MCF 10A (cell line): ENCODE measurements at regions not wholly inside any gene's neighbourhood (a gene's known extent, or its start where the extent isn't known, plus 50 kb on each side); places are given as distances from the start of the nearest gene placed in this dataset.
A peak's percentile ranks its signal among the peaks of the same experiment; 100 is the strongest.

Experiments used
- BruUV-seq: library from RNA; stranded (reverse); fragments of 400-500 nt; replicated peaks from 2 replicates; lab custom pipeline; 2021; lab: Mats Ljungman, UMichigan
- CTCF ChIA-PET: fragments of 300-600 bp; sonication (Branson Sonifier 250); formaldehyde crosslinking; extraction: SDS; loops from one replicate; lab custom pipeline; 2021; ENCODE audit warnings: antibody characterized with exemption, inconsistent platforms; lab: Yijun Ruan, JAX
- POLR2A ChIA-PET: fragments of 300-600, 350-650 bp; sonication (Branson Sonifier 250); formaldehyde crosslinking; extraction: SDS; loops from one replicate; lab custom pipeline; 2020; ENCODE audit warnings: antibody characterized with exemption, inconsistent platforms; lab: Yijun Ruan, JAX
- DNase-seq: peaks from one replicate; pipeline ENCODE4 v3.0.0-alpha.2; 2018; ENCODE audit not compliant: unreplicated experiment
- H3K27ac Mint-ChIP-seq: one replicate; pipeline ENCODE4 v1.8.0; 2022; ENCODE audit warnings: mild to moderate bottlenecking, low read depth, mixed read lengths; ENCODE audit not compliant: unreplicated experiment
- H3K27me3 Mint-ChIP-seq: one replicate; pipeline ENCODE4 v1.8.0; 2022; ENCODE audit warnings: mixed read lengths; ENCODE audit not compliant: insufficient read depth, unreplicated experiment
- H3K36me3 Mint-ChIP-seq: one replicate; pipeline ENCODE4 v1.8.0; 2022; ENCODE audit warnings: mild to moderate bottlenecking, moderate library complexity, mixed read lengths; ENCODE audit not compliant: insufficient read depth, unreplicated experiment
- H3K4me1 Mint-ChIP-seq: one replicate; pipeline ENCODE4 v1.8.0; 2022; ENCODE audit warnings: mixed read lengths; ENCODE audit not compliant: insufficient read depth, unreplicated experiment
- H3K4me3 Mint-ChIP-seq: one replicate; pipeline ENCODE4 v1.8.0; 2022; ENCODE audit warnings: mild to moderate bottlenecking, moderate library complexity, mixed read lengths; ENCODE audit not compliant: unreplicated experiment
- H3K9me3 Mint-ChIP-seq: one replicate; pipeline ENCODE4 v1.8.0; 2022; ENCODE audit warnings: mixed read lengths; ENCODE audit not compliant: unreplicated experiment
- CTCF ChIP-seq: fragments of 200-600 bp; IDR thresholded peaks from one replicate; pipeline ENCODE4 v1.8.0; 2022; ENCODE audit warnings: antibody characterized with exemption, mild to moderate bottlenecking; ENCODE audit not compliant: unreplicated experiment
- intact Hi-C: fragments of 100-400 bp; cut with micrococcal nuclease; formaldehyde crosslinking; loops from 2 replicates; pipeline ENCODE4 v1.14.1; 2022

- intact Hi-C loops = no loop called here
- Mint-ChIP-seq H3K4me3 (no peak overlapping the region), H3K9me3 (no peaks in the 10 kb centered on the region), H3K36me3 (no peaks in the 10 kb centered on the region), H3K27ac (no peak overlapping the region), H3K27me3 (no peaks in the 10 kb centered on the region), H3K4me1 (peaks cover 7% of the 10 kb centered on the region)
- peak; percentile 23 for DNase-seq
- ChIA-PET CTCF (no interaction called here), POLR2A (no interaction called here)
- BruUV-seq = no TSS peak
- TF ChIP-seq CTCF = no peak
Measured at GRCh38 chr18:51361130-51361860, 163.8 kb upstream of the MEX3C start.

- Mint-ChIP-seq H3K27me3 (no peaks in the 10 kb centered on the region), H3K9me3 (no peaks in the 10 kb centered on the region), H3K27ac (no peak overlapping the region), H3K4me1 (peaks cover 7% of the 10 kb centered on the region), H3K36me3 (no peaks in the 10 kb centered on the region), H3K4me3 (no peak overlapping the region)
- TF ChIP-seq CTCF = no peak
- DNase-seq = no peak
- CTCF ChIA-PET = interaction anchor here (0.6 kb wide), 1 partner anchor 8 kb away, joined by 3 read pairs; no protein-coding TSS in a partner anchor
- no TSS peak for BruUV-seq
- intact Hi-C loops = no loop called here
- POLR2A ChIA-PET = no interaction called here
Measured at GRCh38 chr18:51363384-51363783, 165.9 kb upstream of the MEX3C start.

GRCh38 chr18:51370996-51371395 is 173.5 kb upstream of the MEX3C start:
- CTCF ChIA-PET = no interaction called here
- DNase-seq = no peak
- no peak overlapping the region for H3K27ac Mint-ChIP-seq
- H3K27me3 Mint-ChIP-seq = no peaks in the 10 kb centered on the region
- H3K4me3 Mint-ChIP-seq = no peak overlapping the region
- no peaks in the 10 kb centered on the region for H3K4me1 Mint-ChIP-seq
- BruUV-seq = no TSS peak
- no peaks in the 10 kb centered on the region for H3K36me3 Mint-ChIP-seq
- no peak for TF ChIP-seq CTCF
- peaks cover 7% of the 10 kb centered on the region for H3K9me3 Mint-ChIP-seq
- intact Hi-C loops = no loop called here
- POLR2A ChIA-PET = interaction anchor here (0.7 kb wide), 2 partner anchors 13 to 940 kb away, joined by 3 read pairs; no protein-coding TSS in a partner anchor

GRCh38 chr18:51371929-51372328 is 174.4 kb upstream of the MEX3C start:
- no peak for DNase-seq
- POLR2A ChIA-PET = interaction anchor here (0.7 kb wide), 1 partner anchor 12 kb away, joined by 3 read pairs; no protein-coding TSS in a partner anchor
- no peak overlapping the region for H3K27ac Mint-ChIP-seq
- BruUV-seq = no TSS peak
- no peak overlapping the region for H3K4me3 Mint-ChIP-seq
- H3K27me3 Mint-ChIP-seq = no peaks in the 10 kb centered on the region
- H3K9me3 Mint-ChIP-seq = peaks cover 7% of the 10 kb centered on the region
- CTCF ChIA-PET = interaction anchor here (0.6 to 0.8 kb wide), 2 partner anchors 10 to 289 kb away, joined by 3 read pairs; no protein-coding TSS in a partner anchor
- H3K36me3 Mint-ChIP-seq = no peaks in the 10 kb centered on the region
- no peaks in the 10 kb centered on the region for H3K4me1 Mint-ChIP-seq
- TF ChIP-seq CTCF = no peak
- intact Hi-C loops = no loop called here
